Peyer's patch (tissue), 4 donors: ENCODE measurements at regions not wholly inside any gene's neighbourhood (a gene's known extent, or its start where the extent isn't known, plus 50 kb on each side); places are given as distances from the start of the nearest gene placed in this dataset.

Experiments used
- POLR2A ChIP-seq, 2 donors: fragments of 450-650 bp; IDR thresholded peaks; one replicate each; pipeline ENCODE4 v1.5.1; 2017; ENCODE audit warnings: antibody characterized with exemption in 2 of 2, mild to moderate bottlenecking in 2 of 2, moderate library complexity in 2 of 2
- TF ChIP-seq, protein P1 (sequence below), 6 experiments: fragments of 450-650 bp in 4 of 6; fragments of 200-600 bp in 2 of 6; sonication (generic) in 1 of 6; IDR thresholded peaks; one replicate each; pipeline ENCODE4 v1.5.1; 2017 to 2019; ENCODE audit warnings: antibody characterized with exemption in 6 of 6, mild to moderate bottlenecking in 3 of 6, moderate library complexity in 1 of 6

DNA sequence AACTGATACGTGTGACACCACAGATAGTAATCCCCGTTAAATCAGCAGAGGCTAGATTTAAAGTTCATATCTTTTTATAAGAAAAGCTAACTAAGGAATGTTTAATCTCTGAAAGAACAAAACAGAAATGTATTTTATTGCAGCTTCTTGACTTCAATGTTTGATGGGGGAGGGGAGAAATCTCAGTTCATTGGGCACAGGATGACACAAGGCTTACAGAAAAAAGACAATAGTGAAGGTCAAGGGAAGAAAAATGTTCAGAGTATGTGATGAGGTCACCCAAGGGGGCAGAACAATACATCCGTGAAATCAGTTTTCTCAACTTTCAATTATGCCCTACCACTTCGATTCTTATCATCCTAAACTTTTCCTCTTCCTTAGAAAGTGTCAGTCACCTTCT is 102.9 kb downstream of the ELAPOR2 start:
- TF ChIP-seq, protein P1, sequence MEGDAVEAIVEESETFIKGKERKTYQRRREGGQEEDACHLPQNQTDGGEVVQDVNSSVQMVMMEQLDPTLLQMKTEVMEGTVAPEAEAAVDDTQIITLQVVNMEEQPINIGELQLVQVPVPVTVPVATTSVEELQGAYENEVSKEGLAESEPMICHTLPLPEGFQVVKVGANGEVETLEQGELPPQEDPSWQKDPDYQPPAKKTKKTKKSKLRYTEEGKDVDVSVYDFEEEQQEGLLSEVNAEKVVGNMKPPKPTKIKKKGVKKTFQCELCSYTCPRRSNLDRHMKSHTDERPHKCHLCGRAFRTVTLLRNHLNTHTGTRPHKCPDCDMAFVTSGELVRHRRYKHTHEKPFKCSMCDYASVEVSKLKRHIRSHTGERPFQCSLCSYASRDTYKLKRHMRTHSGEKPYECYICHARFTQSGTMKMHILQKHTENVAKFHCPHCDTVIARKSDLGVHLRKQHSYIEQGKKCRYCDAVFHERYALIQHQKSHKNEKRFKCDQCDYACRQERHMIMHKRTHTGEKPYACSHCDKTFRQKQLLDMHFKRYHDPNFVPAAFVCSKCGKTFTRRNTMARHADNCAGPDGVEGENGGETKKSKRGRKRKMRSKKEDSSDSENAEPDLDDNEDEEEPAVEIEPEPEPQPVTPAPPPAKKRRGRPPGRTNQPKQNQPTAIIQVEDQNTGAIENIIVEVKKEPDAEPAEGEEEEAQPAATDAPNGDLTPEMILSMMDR (IDR thresholded peaks at IDR 0.05): no peak
- TF ChIP-seq POLR2A (IDR thresholded peaks at IDR 0.05): no peak
